HEK293T (cell line): ENCODE measurements at regions not wholly inside any gene's neighbourhood (a gene's known extent, or its start where the extent isn't known, plus 50 kb on each side); places are given as distances from the start of the nearest gene placed in this dataset.

Experiments used
- CTBP1 ChIP-seq: fragments of 450-650 bp; IDR thresholded peaks from 2 replicates; pipeline ENCODE4 v1.6.1; 2016; ENCODE audit warnings: borderline replicate concordance
- FOXK2 ChIP-seq: fragments of 450-650 bp; IDR thresholded peaks from 2 replicates; pipeline ENCODE4 v1.6.1; 2016; ENCODE audit warnings: mild to moderate bottlenecking
- SP1 ChIP-seq: fragments of 450-650 bp; IDR thresholded peaks from 2 replicates; pipeline ENCODE4 v1.6.1; 2017
- SUZ12 ChIP-seq: fragments of 450-650 bp; IDR thresholded peaks from 2 replicates; pipeline ENCODE4 v1.6.1; 2016; ENCODE audit warnings: mild to moderate bottlenecking
- TARDBP ChIP-seq: fragments of 450-650 bp; IDR thresholded peaks from 2 replicates; pipeline ENCODE4 v1.6.1; 2016

GRCh38 chrX:142043196-142043595 is 139.5 kb downstream of the MAGEC1 start:
- no peak for TF ChIP-seq FOXK2
- no peak for TF ChIP-seq SUZ12
- TF ChIP-seq CTBP1, result no peak
- no peak for TF ChIP-seq TARDBP
- TF ChIP-seq SP1, result no peak
